Ishikawa (cell line): ENCODE measurements at regions not wholly inside any gene's neighbourhood (a gene's known extent, or its start where the extent isn't known, plus 50 kb on each side); places are given as distances from the start of the nearest gene placed in this dataset.

Source experiments
- CEBPB ChIP-seq: IDR thresholded peaks from 2 replicates; pipeline ENCODE4 v1.6.1; 2012
- CREB1 ChIP-seq: IDR thresholded peaks from 2 replicates; pipeline ENCODE4 v1.6.1; 2012; ENCODE audit warnings: low read depth
- EGR1 ChIP-seq: IDR thresholded peaks from 2 replicates; pipeline ENCODE4 v1.6.1; 2012
- EP300 ChIP-seq: IDR thresholded peaks from 2 replicates; pipeline ENCODE4 v1.6.1; 2012; ENCODE audit warnings: borderline replicate concordance
- FOXM1 ChIP-seq: IDR thresholded peaks from 2 replicates; pipeline ENCODE4 v1.6.1; 2012; ENCODE audit warnings: low read depth, borderline replicate concordance
- MAX ChIP-seq: IDR thresholded peaks from 2 replicates; pipeline ENCODE4 v1.6.1; 2012
- NFIC ChIP-seq: IDR thresholded peaks from 2 replicates; pipeline ENCODE4 v1.6.1; 2012
- RAD21 ChIP-seq: IDR thresholded peaks from 2 replicates; pipeline ENCODE4 v1.6.1; 2012; ENCODE audit warnings: low read depth
- TAF1 ChIP-seq: IDR thresholded peaks from 2 replicates; pipeline ENCODE4 v1.6.1; 2012; ENCODE audit warnings: low read depth, mild to moderate bottlenecking
- TCF12 ChIP-seq: IDR thresholded peaks from 2 replicates; pipeline ENCODE4 v1.6.1; 2012; ENCODE audit warnings: low read depth
- TEAD4 ChIP-seq: IDR thresholded peaks from 2 replicates; pipeline ENCODE4 v1.6.1; 2012
- YY1 ChIP-seq: IDR thresholded peaks from 2 replicates; pipeline ENCODE4 v1.6.1; 2012; ENCODE audit warnings: low read depth
- ZBTB7A ChIP-seq: IDR thresholded peaks from 2 replicates; pipeline ENCODE4 v1.6.1; 2012; ENCODE audit warnings: low read depth
- TF ChIP-seq, protein P1 (sequence below): IDR thresholded peaks from 2 replicates; pipeline ENCODE4 v1.6.1; 2012; ENCODE audit warnings: low read depth, mild to moderate bottlenecking
- TF ChIP-seq, protein P2 (sequence below): IDR thresholded peaks from 2 replicates; pipeline ENCODE4 v1.6.1; 2012

DNA sequence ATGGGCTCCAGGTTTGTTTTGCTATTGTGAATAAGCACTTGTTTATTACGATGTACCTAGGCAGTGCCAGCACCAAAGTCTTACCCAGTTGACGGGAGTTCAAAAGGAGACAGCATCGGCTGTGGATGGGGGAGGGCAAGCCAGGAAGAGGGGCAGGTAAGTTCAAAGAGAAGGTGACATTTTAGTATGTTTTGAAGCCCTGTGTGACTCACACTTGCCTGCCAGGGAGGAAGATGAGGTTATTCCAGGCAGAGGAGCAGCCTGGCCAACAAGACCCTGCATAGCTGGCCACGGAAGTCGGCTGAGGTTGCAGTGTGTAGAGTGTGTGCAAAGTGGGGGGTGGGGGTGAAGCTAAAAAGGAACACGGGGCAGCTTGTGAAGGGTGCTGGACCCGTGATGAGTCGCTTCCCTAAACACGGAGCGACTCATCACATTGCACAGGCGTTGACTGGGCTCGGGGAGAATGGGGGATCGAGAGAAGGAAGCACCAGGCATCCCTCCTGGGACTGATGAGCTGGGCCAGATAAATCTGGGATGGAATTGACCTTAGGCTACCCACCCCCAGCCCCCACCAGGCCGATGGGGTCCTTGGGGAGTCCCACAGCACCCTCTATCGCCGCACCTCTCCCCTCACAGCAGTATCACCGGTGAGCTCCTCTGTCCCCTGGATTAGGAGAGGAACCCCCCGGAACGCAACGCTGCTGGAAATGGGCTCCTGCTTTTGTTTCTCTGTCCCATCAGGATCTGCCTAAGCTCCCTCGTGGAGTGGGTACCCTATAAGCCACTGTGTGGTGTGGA, 97.9 kb upstream of the IKZF1 start:
- TF ChIP-seq, protein P1, sequence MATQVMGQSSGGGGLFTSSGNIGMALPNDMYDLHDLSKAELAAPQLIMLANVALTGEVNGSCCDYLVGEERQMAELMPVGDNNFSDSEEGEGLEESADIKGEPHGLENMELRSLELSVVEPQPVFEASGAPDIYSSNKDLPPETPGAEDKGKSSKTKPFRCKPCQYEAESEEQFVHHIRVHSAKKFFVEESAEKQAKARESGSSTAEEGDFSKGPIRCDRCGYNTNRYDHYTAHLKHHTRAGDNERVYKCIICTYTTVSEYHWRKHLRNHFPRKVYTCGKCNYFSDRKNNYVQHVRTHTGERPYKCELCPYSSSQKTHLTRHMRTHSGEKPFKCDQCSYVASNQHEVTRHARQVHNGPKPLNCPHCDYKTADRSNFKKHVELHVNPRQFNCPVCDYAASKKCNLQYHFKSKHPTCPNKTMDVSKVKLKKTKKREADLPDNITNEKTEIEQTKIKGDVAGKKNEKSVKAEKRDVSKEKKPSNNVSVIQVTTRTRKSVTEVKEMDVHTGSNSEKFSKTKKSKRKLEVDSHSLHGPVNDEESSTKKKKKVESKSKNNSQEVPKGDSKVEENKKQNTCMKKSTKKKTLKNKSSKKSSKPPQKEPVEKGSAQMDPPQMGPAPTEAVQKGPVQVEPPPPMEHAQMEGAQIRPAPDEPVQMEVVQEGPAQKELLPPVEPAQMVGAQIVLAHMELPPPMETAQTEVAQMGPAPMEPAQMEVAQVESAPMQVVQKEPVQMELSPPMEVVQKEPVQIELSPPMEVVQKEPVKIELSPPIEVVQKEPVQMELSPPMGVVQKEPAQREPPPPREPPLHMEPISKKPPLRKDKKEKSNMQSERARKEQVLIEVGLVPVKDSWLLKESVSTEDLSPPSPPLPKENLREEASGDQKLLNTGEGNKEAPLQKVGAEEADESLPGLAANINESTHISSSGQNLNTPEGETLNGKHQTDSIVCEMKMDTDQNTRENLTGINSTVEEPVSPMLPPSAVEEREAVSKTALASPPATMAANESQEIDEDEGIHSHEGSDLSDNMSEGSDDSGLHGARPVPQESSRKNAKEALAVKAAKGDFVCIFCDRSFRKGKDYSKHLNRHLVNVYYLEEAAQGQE: no peak
- TF ChIP-seq FOXM1: no peak
- TF ChIP-seq TAF1: no peak
- TF ChIP-seq YY1: no peak
- no peak for TF ChIP-seq TEAD4
- no peak for TF ChIP-seq EP300
- TF ChIP-seq EGR1: no peak
- TF ChIP-seq RAD21: no peak
- TF ChIP-seq NFIC: no peak
- TF ChIP-seq ZBTB7A: no peak
- no peak for TF ChIP-seq CREB1

DNA sequence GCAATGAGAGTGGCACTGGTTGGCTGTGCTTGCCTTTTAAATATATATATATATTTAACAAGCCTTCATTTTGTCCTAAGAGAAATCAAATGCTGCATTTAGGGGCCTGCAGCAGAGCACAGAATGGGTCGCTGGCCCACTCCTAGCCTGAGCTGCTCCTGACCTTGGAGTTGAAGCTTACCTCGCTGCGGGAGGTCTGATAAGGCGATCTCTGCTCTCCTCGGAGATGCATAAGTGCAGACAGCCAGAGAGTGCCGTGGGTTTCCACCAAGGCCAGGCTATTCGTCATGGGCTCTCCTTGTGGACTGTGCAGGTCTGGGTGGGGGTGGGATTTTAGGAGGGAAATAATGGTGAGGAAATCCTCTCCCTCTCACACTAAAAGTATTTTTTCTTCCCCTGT, 99.5 kb upstream of the IKZF1 start:
- no peak for TF ChIP-seq RAD21
- TF ChIP-seq TEAD4: no peak
- TF ChIP-seq ZBTB7A: no peak
- no peak for TF ChIP-seq EP300
- TF ChIP-seq, protein P1: no peak
- TF ChIP-seq, protein P2, sequence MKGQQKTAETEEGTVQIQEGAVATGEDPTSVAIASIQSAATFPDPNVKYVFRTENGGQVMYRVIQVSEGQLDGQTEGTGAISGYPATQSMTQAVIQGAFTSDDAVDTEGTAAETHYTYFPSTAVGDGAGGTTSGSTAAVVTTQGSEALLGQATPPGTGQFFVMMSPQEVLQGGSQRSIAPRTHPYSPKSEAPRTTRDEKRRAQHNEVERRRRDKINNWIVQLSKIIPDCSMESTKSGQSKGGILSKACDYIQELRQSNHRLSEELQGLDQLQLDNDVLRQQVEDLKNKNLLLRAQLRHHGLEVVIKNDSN: no peak
- no peak for TF ChIP-seq MAX
- TF ChIP-seq NFIC: no peak

DNA sequence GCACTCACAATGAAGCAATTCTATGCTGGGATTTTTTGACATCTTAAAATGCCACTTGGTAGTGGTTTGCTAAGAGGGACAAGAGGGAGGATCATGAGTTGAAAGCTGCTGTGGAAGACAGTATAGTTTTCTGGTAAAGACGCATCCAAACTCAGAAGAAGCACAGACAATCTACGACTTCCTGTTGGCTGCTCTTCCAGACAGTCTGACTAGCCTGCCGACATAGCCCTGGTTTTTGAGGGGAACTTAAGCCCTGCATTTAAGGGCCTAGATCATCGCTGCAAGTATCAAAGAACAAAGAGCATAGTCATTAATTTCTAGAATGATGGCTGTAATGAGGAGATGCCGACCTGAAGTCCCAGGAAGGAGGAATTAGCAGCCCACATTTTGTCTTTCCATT, 99.9 kb upstream of the IKZF1 start:
- TF ChIP-seq, protein P1: no peak
- TF ChIP-seq RAD21 (no peak), ZBTB7A (no peak)

- TF ChIP-seq, protein P1: no peak
- TF ChIP-seq CEBPB (no peak), TCF12 (no peak), CREB1 (no peak), TEAD4 (no peak), NFIC (no peak), RAD21 (no peak), YY1 (no peak), EP300 (no peak), EGR1 (no peak), TAF1 (no peak), MAX (no peak), FOXM1 (no peak), ZBTB7A (no peak)
- TF ChIP-seq, protein P2: no peak
These were observed 101.0 kb upstream of the IKZF1 start for GRCh38 chr7:50203521-50203920.
